HG03025 (cell line): ENCODE measurements at regions not wholly inside any gene's neighbourhood (a gene's known extent, or its start where the extent isn't known, plus 50 kb on each side); places are given as distances from the start of the nearest gene placed in this dataset.
"Not testable (repeated sequence)": the region's sequence is repeated elsewhere in the genome, so short reads cannot be mapped to it uniquely, and the experiment has no call there.

Source experiments
- ATAC-seq: cut with Tn5 transposase; IDR thresholded peaks from one replicate; pipeline ENCODE4 v1.9.1; 2021; ENCODE audit warnings: mild to moderate bottlenecking, moderate library complexity; ENCODE audit not compliant: unreplicated experiment, low FRiP score

DNA sequence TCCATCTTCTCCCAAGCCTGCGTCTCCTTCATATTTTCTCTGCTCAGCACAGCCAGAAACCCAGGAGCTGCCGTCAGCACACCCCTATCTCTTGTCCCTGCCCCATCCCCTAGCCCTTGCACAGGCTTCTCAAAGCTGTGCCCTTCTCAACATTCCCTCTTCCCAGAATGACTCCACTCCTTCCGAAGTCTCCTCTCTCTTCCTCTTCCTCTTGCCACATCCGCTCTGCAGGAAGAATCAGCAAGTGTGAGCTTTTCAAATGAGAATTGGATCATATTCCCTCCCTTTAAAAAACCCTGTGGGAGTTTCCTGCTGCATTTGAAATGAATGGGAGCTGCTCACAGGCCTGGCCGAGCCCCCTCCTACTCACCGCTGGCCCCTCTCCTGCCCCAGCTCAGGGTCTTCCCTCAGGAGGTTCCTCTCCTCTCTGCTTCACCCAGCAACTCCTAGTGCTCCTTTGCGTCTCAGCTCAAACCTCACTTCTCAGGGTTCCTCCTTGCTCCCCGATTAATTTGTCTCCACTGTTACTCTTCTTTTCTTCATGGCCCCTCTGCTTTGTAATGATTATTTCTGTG is 528.5 kb upstream of the CCDC196 start:
- no peak for ATAC-seq

GRCh38 chr14:65958664-65959562 is 527.3 kb upstream of the CCDC196 start:
- ATAC-seq, result no peak

DNA sequence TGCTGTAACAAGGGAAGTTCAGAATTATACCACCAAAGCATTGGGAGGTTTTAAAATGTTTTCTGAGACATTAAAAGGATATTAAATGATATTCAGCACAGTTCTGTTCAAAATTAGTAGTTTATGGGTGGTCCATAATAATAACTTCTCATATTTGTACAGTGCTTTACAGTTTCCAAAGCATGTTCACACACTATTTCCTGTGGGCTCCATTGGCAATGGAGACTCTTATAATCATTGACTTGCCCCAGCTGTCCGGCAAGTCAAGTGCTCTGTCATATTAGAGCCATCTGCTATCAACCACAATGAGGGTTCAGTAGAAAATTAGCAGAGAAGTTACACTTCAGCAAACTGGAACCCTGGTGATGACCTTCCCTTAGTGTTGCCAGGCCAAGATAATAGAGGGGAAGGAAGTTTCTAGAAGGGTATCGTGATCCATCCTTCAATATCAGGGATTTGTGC is 526.6 kb upstream of the CCDC196 start:
- ATAC-seq, result no peak

DNA sequence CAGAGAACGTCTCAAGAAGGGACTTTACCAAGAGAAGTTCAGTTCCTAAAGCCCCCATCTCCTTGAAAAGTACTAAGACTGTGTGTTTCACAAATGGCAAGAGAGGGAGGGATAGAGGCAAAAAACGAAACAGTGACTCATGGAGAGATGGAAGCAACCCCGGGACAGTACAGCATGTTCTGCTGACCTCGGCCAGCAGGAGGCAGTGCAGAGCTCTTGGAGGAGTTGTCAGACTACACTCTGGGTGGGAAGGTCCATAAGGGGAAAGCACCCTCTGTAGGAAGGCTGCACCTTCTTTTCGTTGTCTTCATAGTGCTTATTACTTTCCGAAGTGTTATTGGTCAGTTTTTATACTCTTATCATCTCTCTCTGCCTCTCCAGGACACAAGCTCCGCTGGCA is 525.2 kb upstream of the CCDC196 start:
- ATAC-seq, result peak; percentile 51

DNA sequence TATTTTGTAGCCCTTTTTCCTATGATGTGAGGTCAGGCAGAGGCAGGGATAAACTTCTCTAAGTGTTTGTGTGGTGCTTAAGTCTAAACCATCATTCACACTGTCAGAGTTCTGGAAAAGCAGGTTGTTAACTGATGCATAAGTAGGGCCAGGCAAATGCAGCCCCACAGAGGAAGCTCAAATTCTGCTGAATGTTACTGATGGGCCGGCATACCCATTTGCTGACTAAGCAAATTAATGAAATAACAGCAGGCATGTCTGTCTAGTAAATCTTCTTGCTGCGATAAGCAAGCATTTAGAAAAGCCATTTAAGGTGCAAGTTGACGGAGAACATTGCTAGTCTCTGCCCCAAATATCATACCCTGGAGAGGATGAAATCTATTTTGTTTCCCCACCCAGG is 523.2 kb upstream of the CCDC196 start:
- ATAC-seq, result no peak

GRCh38 chr14:65964366-65964765 is 521.8 kb upstream of the CCDC196 start:
- no peak for ATAC-seq

- ATAC-seq, result no peak
Observed at GRCh38 chr14:65966188-65966587, 520.0 kb upstream of the CCDC196 start.

GRCh38 chr14:65972346-65972870 is 513.8 kb upstream of the CCDC196 start:
- no peak for ATAC-seq

DNA sequence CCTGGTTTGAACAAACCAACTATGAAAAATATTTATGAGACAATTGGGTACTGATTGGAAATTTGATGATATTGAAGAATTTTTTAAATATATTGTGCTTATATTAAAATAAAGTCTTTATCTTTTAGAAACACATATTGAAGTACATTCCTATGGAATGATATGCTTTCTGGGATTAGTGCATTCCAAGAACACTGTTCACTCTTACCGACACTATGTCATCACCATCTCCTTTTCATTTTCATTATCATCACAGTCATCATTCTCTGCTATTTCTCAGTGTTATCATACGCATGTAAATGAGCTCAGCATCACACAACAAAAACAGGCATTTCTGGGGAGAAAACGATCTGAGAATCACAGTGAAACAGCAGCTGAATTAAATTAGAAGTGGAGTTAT is 513.3 kb upstream of the CCDC196 start:
- no peak for ATAC-seq

DNA sequence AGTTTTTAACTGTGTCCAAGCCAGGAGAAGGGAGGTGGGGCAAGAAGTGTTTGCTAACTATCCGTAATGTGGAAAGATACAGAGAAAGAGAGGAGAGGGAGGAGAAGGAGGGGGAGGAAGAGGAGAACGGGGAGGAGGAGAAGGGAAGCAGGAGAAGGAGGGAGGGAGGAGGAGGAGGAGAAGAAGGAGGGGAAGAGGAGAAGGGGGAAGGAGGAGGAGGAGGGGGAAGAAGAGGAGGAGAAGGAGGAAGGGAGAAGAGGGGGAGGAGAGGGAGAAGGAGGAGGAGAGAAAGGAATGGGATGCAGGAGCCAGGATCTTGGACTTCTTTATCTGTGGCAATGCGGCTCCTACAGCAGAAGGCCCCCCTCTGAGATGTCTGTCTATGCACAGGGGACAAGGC is 510.3 kb upstream of the CCDC196 start:
- no peak for ATAC-seq

- no peak for ATAC-seq
Observed at GRCh38 chr14:65976761-65977404, 509.3 kb upstream of the CCDC196 start.

DNA sequence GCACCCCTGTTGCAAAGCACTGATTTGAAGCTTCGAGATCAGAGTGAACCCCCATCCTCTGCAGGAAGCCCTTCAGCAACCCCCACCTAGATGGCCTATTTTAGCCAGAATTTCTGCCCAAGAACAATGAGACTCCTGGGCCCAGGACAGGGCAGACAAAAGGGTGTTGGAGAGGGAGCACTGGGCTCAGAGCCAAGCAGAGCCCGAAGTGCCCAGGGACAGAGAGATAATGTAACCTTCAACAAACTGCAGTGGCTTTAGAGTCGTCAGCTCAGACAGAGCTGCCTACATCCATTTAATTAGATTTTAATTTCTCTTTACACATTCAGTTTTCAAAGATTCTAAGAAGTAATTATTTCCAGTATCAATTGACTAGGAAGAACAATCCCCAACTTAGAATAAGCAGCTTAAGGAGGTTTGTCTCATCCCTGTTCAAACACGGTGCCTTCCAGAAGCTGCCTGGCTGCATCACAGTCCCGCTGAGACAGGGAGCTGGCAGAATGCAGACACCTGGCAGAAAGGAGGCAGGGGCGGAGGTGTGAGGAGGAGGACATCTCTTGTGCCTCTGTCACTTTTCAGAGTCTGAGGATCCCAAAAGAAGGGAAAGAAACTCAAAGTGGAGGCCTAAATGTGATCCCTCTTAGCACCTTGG is 504.9 kb upstream of the CCDC196 start:
- ATAC-seq, result no peak

- no peak for ATAC-seq
Observed at GRCh38 chr14:65986041-65986440, 500.1 kb upstream of the CCDC196 start.

DNA sequence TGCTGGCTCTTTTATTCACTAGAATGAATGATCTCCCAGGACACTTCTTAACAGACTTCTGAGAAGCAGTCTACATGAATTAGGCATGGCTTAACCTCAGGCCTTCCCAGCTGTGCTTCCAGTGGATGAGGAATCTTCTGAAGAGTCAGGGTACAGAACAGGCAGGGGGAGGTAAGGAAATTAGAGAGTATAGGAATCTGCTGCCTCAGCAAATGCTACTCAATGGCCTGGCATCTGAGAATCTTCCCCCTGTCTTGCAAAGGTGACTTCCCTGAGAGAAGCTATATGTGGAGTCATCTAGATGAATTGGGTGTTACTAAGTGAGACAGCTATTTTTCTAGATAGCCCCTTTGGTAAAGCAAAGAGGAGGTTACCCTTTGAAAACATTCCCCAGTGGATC is 496.2 kb upstream of the CCDC196 start:
- ATAC-seq, result no peak

DNA sequence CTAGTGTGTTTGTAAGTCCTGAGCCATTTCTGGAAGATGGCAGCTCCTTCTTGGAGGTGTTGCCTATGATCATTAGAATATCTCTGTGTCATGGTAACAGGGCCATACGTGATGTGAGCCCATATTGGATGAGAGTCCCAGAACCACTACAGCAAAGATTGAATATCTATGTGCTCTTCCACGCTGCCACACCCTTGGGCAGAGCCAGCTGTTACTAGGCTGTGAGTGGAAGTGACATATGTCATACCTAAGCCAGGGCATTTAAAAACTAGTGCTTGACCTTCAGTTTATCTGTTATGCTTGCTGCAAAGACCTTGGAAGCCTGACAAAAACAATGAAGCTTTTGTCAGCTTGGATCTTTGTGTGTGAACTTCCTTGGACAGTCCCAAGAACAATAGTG is 495.1 kb upstream of the CCDC196 start:
- no peak for ATAC-seq

- ATAC-seq, result not testable (repeated sequence)
Observed at GRCh38 chr14:65991935-65992334, 494.2 kb upstream of the CCDC196 start.

- ATAC-seq, result no peak
Observed at GRCh38 chr14:65993103-65993502, 493.1 kb upstream of the CCDC196 start.

GRCh38 chr14:65993996-65994395 is 492.2 kb upstream of the CCDC196 start:
- no peak for ATAC-seq

DNA sequence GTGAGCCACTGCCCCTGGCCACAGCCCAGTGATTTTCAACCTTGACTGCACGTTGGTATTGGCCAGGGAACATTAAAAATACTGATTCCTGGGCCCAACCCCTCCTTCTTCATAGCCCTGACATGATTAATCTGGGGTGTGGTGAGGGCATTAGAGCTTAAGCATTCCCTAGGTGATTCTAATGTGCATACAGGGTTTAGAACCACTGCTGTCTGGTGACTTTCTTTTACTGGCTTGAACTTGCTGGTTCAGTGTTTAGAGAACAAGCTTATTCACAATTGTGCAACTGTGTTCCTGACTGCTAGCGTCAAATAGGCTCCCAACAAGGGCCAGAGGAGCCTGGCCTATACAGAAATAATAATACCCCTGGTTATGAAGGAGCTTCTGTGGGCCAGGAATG is 488.8 kb upstream of the CCDC196 start:
- no peak for ATAC-seq

GRCh38 chr14:65999865-66000264 is 486.3 kb upstream of the CCDC196 start:
- ATAC-seq, result no peak

GRCh38 chr14:66000766-66001165 is 485.4 kb upstream of the CCDC196 start:
- no peak for ATAC-seq
